Right lobe of liver (tissue), 4 donors: ENCODE measurements at regions not wholly inside any gene's neighbourhood (a gene's known extent, or its start where the extent isn't known, plus 50 kb on each side); places are given as distances from the start of the nearest gene placed in this dataset.

Experiments
- CTCF ChIP-seq, 4 donors: fragments of 200-600 bp in 3 of 4; fragments of 450-650 bp in 1 of 4; IDR thresholded peaks; one replicate each; pipeline versions ENCODE4 v1.5.1 to v1.8.0; 2016 to 2022; ENCODE audit warnings: antibody characterized with exemption in 4 of 4, mild to moderate bottlenecking in 2 of 4
- POLR2A ChIP-seq: fragments of 450-650 bp; IDR thresholded peaks from one replicate; pipeline ENCODE4 v1.6.1; 2017; ENCODE audit warnings: antibody characterized with exemption, mild to moderate bottlenecking
- donor health status: DM: no; HTN: no; CAD: no.
- donor health status: DM: no; HTN: no; CAD: no.
- donor health status: DM: no; HTN: yes; CAD: no.

GRCh38 chr3:5545719-5546118, 358.2 kb downstream of the EDEM1 start:
- TF ChIP-seq CTCF (IDR thresholded peaks at IDR 0.05) (no peak), POLR2A (no peak)
